Calu3 (cell line): ENCODE measurements at regions not wholly inside any gene's neighbourhood (a gene's known extent, or its start where the extent isn't known, plus 50 kb on each side); places are given as distances from the start of the nearest gene placed in this dataset.

Experiments
- BruUV-seq: library from RNA; stranded (reverse); fragments of 400-500 nt; replicated peaks from 2 replicates; lab custom pipeline; 2021; lab: Mats Ljungman, UMichigan
- CTCF ChIA-PET: fragments of 300-600 bp; sonication (Branson Sonifier 250); formaldehyde crosslinking; loops from one replicate; lab custom pipeline; 2022; ENCODE audit warnings: antibody characterized with exemption; lab: Charles Lee
- DNase-seq: peaks from one replicate; pipeline ENCODE4 v3.0.0; 2022
- H3K27ac Mint-ChIP-seq: one replicate; pipeline ENCODE4 v1.8.0; 2022; ENCODE audit warnings: mixed read lengths; ENCODE audit not compliant: unreplicated experiment
- H3K27me3 Mint-ChIP-seq: one replicate; pipeline ENCODE4 v1.8.0; 2022; ENCODE audit warnings: mixed read lengths; ENCODE audit not compliant: unreplicated experiment
- H3K36me3 Mint-ChIP-seq: one replicate; pipeline ENCODE4 v1.8.0; 2022; ENCODE audit warnings: mild to moderate bottlenecking, moderate library complexity, mixed read lengths; ENCODE audit not compliant: insufficient read depth, unreplicated experiment
- H3K4me1 Mint-ChIP-seq: one replicate; pipeline ENCODE4 v1.8.0; 2022; ENCODE audit warnings: mild to moderate bottlenecking, low read depth, mixed read lengths; ENCODE audit not compliant: unreplicated experiment
- H3K4me3 Mint-ChIP-seq: one replicate; pipeline ENCODE4 v1.8.0; 2022; ENCODE audit warnings: mild to moderate bottlenecking, low read depth, moderate library complexity, mixed read lengths; ENCODE audit not compliant: unreplicated experiment
- H3K9me3 Mint-ChIP-seq: one replicate; pipeline ENCODE4 v1.8.0; 2022; ENCODE audit warnings: low read depth, mixed read lengths; ENCODE audit not compliant: unreplicated experiment
- CTCF ChIP-seq: fragments of 200-600 bp; IDR thresholded peaks from one replicate; pipeline ENCODE4 v1.8.0; 2022; ENCODE audit warnings: antibody characterized with exemption; ENCODE audit not compliant: unreplicated experiment
- intact Hi-C: fragments of 100-400 bp; cut with micrococcal nuclease; formaldehyde crosslinking; loops from one replicate; pipeline ENCODE4 v1.10.0; 2022; ENCODE audit not compliant: unreplicated experiment

GRCh38 chr2:208970070-208970469 is 453.8 kb upstream of the MAP2 start:
- BruUV-seq: no TSS peak

GRCh38 chr2:208977582-208977981 is 446.3 kb upstream of the MAP2 start:
- H3K9me3 Mint-ChIP-seq: no peaks in the 10 kb centered on the region
- no peaks in the 10 kb centered on the region for H3K27me3 Mint-ChIP-seq
- no peaks in the 10 kb centered on the region for H3K4me1 Mint-ChIP-seq
- DNase-seq: no peak
- BruUV-seq: no TSS peak
- no peaks in the 10 kb centered on the region for H3K36me3 Mint-ChIP-seq
- TF ChIP-seq CTCF: no peak
- H3K27ac Mint-ChIP-seq: no peak overlapping the region
- intact Hi-C loops: no loop called here
- no peak overlapping the region for H3K4me3 Mint-ChIP-seq
- CTCF ChIA-PET: no interaction called here

More at GRCh38 chr2:208970070-208970469, 453.8 kb upstream of the MAP2 start:
- CTCF ChIA-PET: no interaction called here
- intact Hi-C loops: no loop called here
- H3K4me1 Mint-ChIP-seq: no peaks in the 10 kb centered on the region
- H3K9me3 Mint-ChIP-seq: peaks cover 10% of the 10 kb centered on the region
- H3K4me3 Mint-ChIP-seq: no peak overlapping the region
- no peak for TF ChIP-seq CTCF
- DNase-seq: no peak
- no peaks in the 10 kb centered on the region for H3K36me3 Mint-ChIP-seq
- no peaks in the 10 kb centered on the region for H3K27me3 Mint-ChIP-seq
- H3K27ac Mint-ChIP-seq: no peak overlapping the region

- Mint-ChIP-seq H3K9me3 (no peaks in the 10 kb centered on the region), H3K27ac (no peak overlapping the region), H3K4me3 (no peak overlapping the region), H3K27me3 (no peaks in the 10 kb centered on the region), H3K4me1 (peaks cover 8% of the 10 kb centered on the region), H3K36me3 (no peaks in the 10 kb centered on the region)
- TF ChIP-seq CTCF: no peak
- no peak for DNase-seq
- CTCF ChIA-PET: no interaction called here
- BruUV-seq: no TSS peak
- intact Hi-C loops: no loop called here
These were observed 444.9 kb upstream of the MAP2 start for GRCh38 chr2:208978946-208979345.

- DNase-seq: no peak
- Mint-ChIP-seq H3K4me1 (peaks cover 21% of the 10 kb centered on the region), H3K9me3 (no peaks in the 10 kb centered on the region), H3K36me3 (no peaks in the 10 kb centered on the region), H3K4me3 (no peak overlapping the region), H3K27me3 (no peaks in the 10 kb centered on the region), H3K27ac (no peak overlapping the region)
- no peak for TF ChIP-seq CTCF
- intact Hi-C loops: loop anchor here (10.0 kb wide), 1 partner anchor 156 kb away; no protein-coding TSS in a partner anchor
- no TSS peak for BruUV-seq
- CTCF ChIA-PET: no interaction called here
These were observed 443.5 kb upstream of the MAP2 start for GRCh38 chr2:208980321-208980720.
